Hepatocyte (in vitro differentiated cells): ENCODE measurements at regions not wholly inside any gene's neighbourhood (a gene's known extent, or its start where the extent isn't known, plus 50 kb on each side); places are given as distances from the start of the nearest gene placed in this dataset.

ENCODE experiments used
- DNase-seq: peaks from one replicate; pipeline ENCODE4 v3.0.0-alpha.2; 2016; ENCODE audit warnings: low spot score
- H2AFZ ChIP-seq: fragments of 200-600 bp; sonication (generic); 2 replicates; pipeline ENCODE4 v1.6.0; 2016; ENCODE audit warnings: antibody characterized with exemption, mild to moderate bottlenecking
- H3K27ac ChIP-seq: fragments of 200-600 bp; sonication (generic); 2 replicates; pipeline ENCODE4 v1.5.1; 2016; ENCODE audit warnings: mild to moderate bottlenecking
- H3K27me3 ChIP-seq: fragments of 200-600 bp; sonication (generic); 2 replicates; pipeline ENCODE4 v1.6.1; 2016
- H3K36me3 ChIP-seq: fragments of 200-600 bp; sonication (generic); replicated peaks from 2 replicates; pipeline ENCODE4 v1.5.1; 2016; ENCODE audit warnings: low read depth; ENCODE audit not compliant: insufficient read depth
- H3K4me1 ChIP-seq: fragments of 200-600 bp; sonication (generic); 2 replicates; pipeline ENCODE4 v1.5.1; 2016; ENCODE audit warnings: mild to moderate bottlenecking, moderate library complexity; ENCODE audit not compliant: insufficient read depth
- H3K4me2 ChIP-seq: fragments of 200-600 bp; sonication (generic); 2 replicates; pipeline ENCODE4 v1.6.0; 2016
- H3K4me3 ChIP-seq: fragments of 200-600 bp; sonication (generic); 2 replicates; pipeline ENCODE4 v1.5.1; 2016; ENCODE audit warnings: mild to moderate bottlenecking
- H3K79me2 ChIP-seq: fragments of 200-600 bp; sonication (generic); 2 replicates; pipeline ENCODE4 v1.6.0; 2017; ENCODE audit warnings: mild to moderate bottlenecking
- H3K9me2 ChIP-seq: fragments of 200-600 bp; sonication (generic); replicated peaks from 2 replicates; pipeline ENCODE4 v1.6.0; 2017; ENCODE audit warnings: mild to moderate bottlenecking; ENCODE audit not compliant: insufficient read depth
- H3K9me3 ChIP-seq: fragments of 200-600 bp; sonication (generic); 2 replicates; pipeline ENCODE4 v1.5.1; 2016; ENCODE audit warnings: low read depth, mild to moderate bottlenecking
- H4K20me1 ChIP-seq: fragments of 200-600 bp; sonication (generic); 2 replicates; pipeline ENCODE4 v1.6.0; 2016; ENCODE audit warnings: mild to moderate bottlenecking; ENCODE audit not compliant: insufficient read depth, poor library complexity, severe bottlenecking
- EZH2 ChIP-seq: fragments of 200-600 bp; sonication (generic); IDR thresholded peaks from 2 replicates; pipeline ENCODE4 v1.6.1; 2016; ENCODE audit warnings: antibody characterized with exemption, mild to moderate bottlenecking, borderline replicate concordance
- EZH2phosphoT487 ChIP-seq: fragments of 200-600 bp; sonication (generic); IDR thresholded peaks from one replicate; pipeline ENCODE4 v1.6.1; 2018; ENCODE audit warnings: antibody characterized with exemption, mild to moderate bottlenecking, low read depth, moderate library complexity; ENCODE audit not compliant: unreplicated experiment, severe bottlenecking
- WGBS: methylation state at CpG from one replicate; pipeline ENCODE4 v1.1.6; 2016; ENCODE audit warnings: low lambda C conversion rate; ENCODE audit errors: missing lambda C conversion rate; 5-methylcytosine and 5-hydroxymethylcytosine counted together
- TF ChIP-seq, protein P1 (sequence below): fragments of 200-600 bp; sonication (generic); IDR thresholded peaks from 2 replicates; pipeline ENCODE4 v1.5.1; 2016; ENCODE audit warnings: antibody characterized with exemption, mild to moderate bottlenecking; ENCODE audit not compliant: poor library complexity

DNA sequence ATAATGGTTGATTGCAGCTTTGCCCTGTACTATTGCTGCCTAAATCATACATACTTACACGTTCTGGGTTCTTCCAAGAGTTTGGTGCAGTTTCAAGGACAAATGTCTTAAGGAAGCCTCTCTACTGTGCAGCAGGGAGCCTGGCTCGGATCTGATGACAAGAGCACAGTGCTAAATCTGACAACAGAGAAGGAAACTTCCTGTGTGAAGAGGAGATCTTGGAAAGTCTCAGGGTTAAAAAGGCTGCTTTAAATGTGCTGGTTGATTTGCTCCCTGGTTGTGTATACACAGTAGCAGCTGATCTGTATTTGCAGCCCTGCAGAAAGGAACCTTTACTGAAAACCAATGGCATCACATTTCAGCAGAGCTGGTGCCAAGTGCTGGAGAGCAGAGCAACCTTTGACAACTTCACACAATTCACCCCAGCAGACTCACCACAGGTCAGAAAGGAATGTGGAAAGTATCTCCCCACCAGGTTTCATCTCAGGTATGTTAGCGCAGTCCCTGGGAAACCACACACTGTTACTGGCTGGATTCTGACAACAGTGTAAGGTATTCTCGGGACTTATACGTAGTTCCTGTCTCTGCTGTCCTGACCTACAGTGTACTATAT lies 355.0 kb upstream of the ESRRG start:
- Histone ChIP-seq H3K36me3 (no peaks in the 10 kb centered on the region), H3K9me3 (no peaks in the 10 kb centered on the region), H3K9me2 (no peaks in the 10 kb centered on the region), H3K4me2 (peak overlapping the region; percentile 49), H3K4me1 (peaks cover 12% of the 10 kb centered on the region), H3K79me2 (no peaks in the 10 kb centered on the region), H2AFZ (peak overlapping the region; percentile 16), H3K27ac (no peak overlapping the region), H4K20me1 (no peaks in the 10 kb centered on the region), H3K4me3 (no peak overlapping the region), H3K27me3 (no peaks in the 10 kb centered on the region)
- DNase-seq = peak; percentile 25
- TF ChIP-seq EZH2phosphoT487 = no peak
- no peak for TF ChIP-seq EZH2
- TF ChIP-seq, protein P1, sequence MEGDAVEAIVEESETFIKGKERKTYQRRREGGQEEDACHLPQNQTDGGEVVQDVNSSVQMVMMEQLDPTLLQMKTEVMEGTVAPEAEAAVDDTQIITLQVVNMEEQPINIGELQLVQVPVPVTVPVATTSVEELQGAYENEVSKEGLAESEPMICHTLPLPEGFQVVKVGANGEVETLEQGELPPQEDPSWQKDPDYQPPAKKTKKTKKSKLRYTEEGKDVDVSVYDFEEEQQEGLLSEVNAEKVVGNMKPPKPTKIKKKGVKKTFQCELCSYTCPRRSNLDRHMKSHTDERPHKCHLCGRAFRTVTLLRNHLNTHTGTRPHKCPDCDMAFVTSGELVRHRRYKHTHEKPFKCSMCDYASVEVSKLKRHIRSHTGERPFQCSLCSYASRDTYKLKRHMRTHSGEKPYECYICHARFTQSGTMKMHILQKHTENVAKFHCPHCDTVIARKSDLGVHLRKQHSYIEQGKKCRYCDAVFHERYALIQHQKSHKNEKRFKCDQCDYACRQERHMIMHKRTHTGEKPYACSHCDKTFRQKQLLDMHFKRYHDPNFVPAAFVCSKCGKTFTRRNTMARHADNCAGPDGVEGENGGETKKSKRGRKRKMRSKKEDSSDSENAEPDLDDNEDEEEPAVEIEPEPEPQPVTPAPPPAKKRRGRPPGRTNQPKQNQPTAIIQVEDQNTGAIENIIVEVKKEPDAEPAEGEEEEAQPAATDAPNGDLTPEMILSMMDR = no peak
- WGBS = 33% methylated on average over 5 of the region's 5 CpGs

DNA sequence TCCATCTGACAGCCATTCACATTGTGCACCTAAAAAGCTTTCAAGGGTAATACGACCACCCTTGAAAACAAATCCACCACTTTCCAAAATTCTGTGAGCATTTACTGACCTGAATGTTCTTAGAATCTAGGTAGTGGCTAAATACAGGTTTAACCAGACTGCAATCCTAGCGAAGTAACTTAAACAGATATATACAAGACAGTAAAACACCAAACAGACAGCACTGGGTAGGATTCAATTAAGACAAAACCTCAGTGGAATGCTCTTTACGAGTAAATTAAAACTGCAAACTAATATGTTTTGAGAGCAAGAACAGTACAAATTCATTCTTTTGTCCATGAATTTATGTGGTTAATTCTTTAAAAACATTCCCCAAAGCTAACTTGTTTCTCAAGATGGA lies 354.2 kb upstream of the ESRRG start:
- no peak overlapping the region for H3K27ac ChIP-seq
- H3K79me2 ChIP-seq = no peaks in the 10 kb centered on the region
- H3K4me2 ChIP-seq = peak overlapping the region; percentile 49
- H3K9me2 ChIP-seq = no peaks in the 10 kb centered on the region
- H3K9me3 ChIP-seq = no peaks in the 10 kb centered on the region
- H4K20me1 ChIP-seq = no peaks in the 10 kb centered on the region
- no peak overlapping the region for H3K4me3 ChIP-seq
- peaks cover 12% of the 10 kb centered on the region for H3K4me1 ChIP-seq
- H3K36me3 ChIP-seq = no peaks in the 10 kb centered on the region
- H2AFZ ChIP-seq = no peak overlapping the region
- WGBS = 52% methylated on average over 3 of the region's 3 CpGs
- no peaks in the 10 kb centered on the region for H3K27me3 ChIP-seq
- no peak for DNase-seq
- TF ChIP-seq EZH2phosphoT487 = no peak
- TF ChIP-seq EZH2 = no peak
- TF ChIP-seq, protein P1 = no peak

DNA sequence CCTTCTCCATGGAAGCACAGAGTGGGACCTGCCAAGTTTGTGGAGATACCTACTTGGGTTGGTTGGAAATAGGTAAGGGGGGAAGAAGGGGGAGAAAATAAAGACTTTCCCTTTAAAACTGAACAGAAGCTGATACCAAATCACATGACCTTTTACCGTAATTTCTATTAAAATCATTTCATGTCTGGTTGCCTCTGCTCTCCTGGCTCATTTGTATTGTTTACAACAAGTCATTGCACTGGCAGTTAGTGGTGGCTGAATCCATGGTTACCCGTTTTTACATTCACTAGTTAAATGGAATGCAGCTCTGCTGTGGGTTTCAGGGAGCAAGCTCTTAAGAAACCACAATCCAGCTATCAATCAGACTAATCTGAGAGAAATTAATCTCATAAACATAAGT lies 353.7 kb upstream of the ESRRG start:
- H3K79me2 ChIP-seq = no peaks in the 10 kb centered on the region

DNA sequence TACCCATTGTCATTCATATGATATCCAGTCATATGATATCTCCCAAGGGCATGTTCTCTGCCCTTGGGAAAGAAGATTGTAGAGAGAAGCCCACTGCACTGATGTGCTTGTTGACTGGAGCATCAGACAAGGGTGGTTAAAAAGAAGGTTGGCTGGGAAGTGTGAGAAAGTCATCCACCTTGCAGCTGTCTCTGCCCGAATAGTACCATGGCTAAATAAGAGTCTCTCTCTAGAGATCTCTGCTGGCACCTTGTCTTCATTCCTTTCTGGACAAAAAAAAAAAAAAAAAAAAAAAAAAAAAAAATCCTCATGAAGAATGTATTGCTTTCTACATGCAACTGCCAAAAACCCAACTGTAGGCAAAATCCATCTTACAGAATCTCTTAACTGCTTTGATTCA lies 349.7 kb upstream of the ESRRG start:
- Histone ChIP-seq H4K20me1 (no peaks in the 10 kb centered on the region), H3K4me3 (no peak overlapping the region), H3K4me2 (no peak overlapping the region), H3K36me3 (no peaks in the 10 kb centered on the region), H3K27ac (no peak overlapping the region), H3K9me3 (no peaks in the 10 kb centered on the region), H2AFZ (no peak overlapping the region), H3K4me1 (peaks cover 2% of the 10 kb centered on the region), H3K79me2 (no peaks in the 10 kb centered on the region), H3K9me2 (no peaks in the 10 kb centered on the region), H3K27me3 (no peaks in the 10 kb centered on the region)
- no peak for DNase-seq
- WGBS = 83% methylated on average over 1 of the region's 1 CpG
- TF ChIP-seq, protein P1 = no peak
- TF ChIP-seq EZH2phosphoT487 (no peak), EZH2 (no peak)

More for the DNA sequence above, 353.7 kb upstream of the ESRRG start:
- no peaks in the 10 kb centered on the region for H4K20me1 ChIP-seq
- no peak for DNase-seq
- H3K9me3 ChIP-seq = no peaks in the 10 kb centered on the region
- no peak overlapping the region for H3K4me3 ChIP-seq
- H3K27ac ChIP-seq = no peak overlapping the region
- TF ChIP-seq EZH2phosphoT487 = no peak
- H3K4me1 ChIP-seq = peaks cover 12% of the 10 kb centered on the region
- H3K9me2 ChIP-seq = no peaks in the 10 kb centered on the region
- H3K4me2 ChIP-seq = peak overlapping the region; percentile 49
- WGBS = 45% methylated on average over 2 of the region's 2 CpGs
- H3K36me3 ChIP-seq = no peaks in the 10 kb centered on the region
- H3K27me3 ChIP-seq = no peaks in the 10 kb centered on the region
- H2AFZ ChIP-seq = no peak overlapping the region
